Caco-2 (cell line): ENCODE measurements at regions not wholly inside any gene's neighbourhood (a gene's known extent, or its start where the extent isn't known, plus 50 kb on each side); places are given as distances from the start of the nearest gene placed in this dataset.
"Not testable (repeated sequence)": the region's sequence is repeated elsewhere in the genome, so short reads cannot be mapped to it uniquely, and the experiment has no call there.

Source experiments
- BruUV-seq: library from RNA; stranded (reverse); fragments of 400-500 nt; replicated peaks from 2 replicates; lab custom pipeline; 2021; lab: Mats Ljungman, UMichigan
- CTCF ChIA-PET: fragments of 300-600 bp; sonication (Branson Sonifier 250); formaldehyde crosslinking; loops from one replicate; lab custom pipeline; 2022; ENCODE audit warnings: antibody characterized with exemption; lab: Charles Lee
- POLR2A ChIA-PET: fragments of 300-600 bp; sonication (Branson Sonifier 250); formaldehyde crosslinking; loops from one replicate; lab custom pipeline; 2022; ENCODE audit warnings: antibody characterized with exemption; lab: Charles Lee
- DNase-seq, 2 experiments: peaks; one replicate each; pipeline versions ENCODE4 v3.0.0 to v3.0.0-alpha.2; 2020 to 2022
- H3K27me3 ChIP-seq: replicated peaks from 2 replicates; pipeline ENCODE4 v1.6.0; 2011; ENCODE audit warnings: low read length; ENCODE audit not compliant: control insufficient read depth, insufficient read depth
- H3K36me3 ChIP-seq: 2 replicates; pipeline ENCODE4 v1.5.1; 2011; ENCODE audit warnings: low read length; ENCODE audit not compliant: control insufficient read depth, insufficient read depth
- H3K4me1 ChIP-seq: fragments of 250-450 bp; sonication (Bioruptor Pico); 2 replicates; pipeline ENCODE4 v1.5.1; 2020; ENCODE audit warnings: mild to moderate bottlenecking
- H3K4me3 ChIP-seq: 2 replicates; pipeline ENCODE4 v1.5.1; 2011; ENCODE audit warnings: low read depth, mild to moderate bottlenecking, control low read depth, low read length
- H3K9me3 ChIP-seq: fragments of 250-450 bp; sonication (Bioruptor Pico); 2 replicates; pipeline ENCODE4 v1.5.1; 2020; ENCODE audit warnings: mild to moderate bottlenecking, moderate library complexity
- H3K27ac Mint-ChIP-seq: one replicate; pipeline ENCODE4 v1.8.0; 2022; ENCODE audit warnings: mixed read lengths; ENCODE audit not compliant: unreplicated experiment
- H3K27me3 Mint-ChIP-seq: one replicate; pipeline ENCODE4 v1.8.0; 2022; ENCODE audit warnings: mixed read lengths; ENCODE audit not compliant: insufficient read depth, unreplicated experiment
- H3K36me3 Mint-ChIP-seq: one replicate; pipeline ENCODE4 v1.8.0; 2022; ENCODE audit warnings: mild to moderate bottlenecking, mixed read lengths; ENCODE audit not compliant: insufficient read depth, unreplicated experiment
- H3K4me1 Mint-ChIP-seq: one replicate; pipeline ENCODE4 v1.8.0; 2022; ENCODE audit warnings: low read depth, mixed read lengths; ENCODE audit not compliant: unreplicated experiment
- H3K4me3 Mint-ChIP-seq: one replicate; pipeline ENCODE4 v1.8.0; 2022; ENCODE audit warnings: mild to moderate bottlenecking, moderate library complexity, mixed read lengths; ENCODE audit not compliant: unreplicated experiment
- H3K9me3 Mint-ChIP-seq: one replicate; pipeline ENCODE4 v1.8.0; 2022; ENCODE audit warnings: mixed read lengths; ENCODE audit not compliant: unreplicated experiment
- CTCF ChIP-seq, 2 experiments: fragments of 200-600 bp in 1 of 2; IDR thresholded peaks; 1 replicate in 1 of 2; 2 replicates in 1 of 2; pipeline versions ENCODE4 v1.5.1 to v1.8.0; 2011 to 2022; ENCODE audit warnings: antibody characterized with exemption in 1 of 2, control low read depth in 1 of 2, inconsistent platforms in 1 of 2, low read depth in 1 of 2, low read length in 1 of 2, mild to moderate bottlenecking in 1 of 2, moderate library complexity in 1 of 2; ENCODE audit not compliant: insufficient read depth in 1 of 2, severe bottlenecking in 1 of 2, unreplicated experiment in 1 of 2
- intact Hi-C: fragments of 100-400 bp; cut with micrococcal nuclease; formaldehyde crosslinking; loops from one replicate; pipeline ENCODE4 v1.10.0; 2022; ENCODE audit not compliant: unreplicated experiment

- no peaks in the 10 kb centered on the region for H3K9me3 ChIP-seq
Observed at GRCh38 chr1:192497214-192497794, 78.3 kb upstream of the RGS1 start.

GRCh38 chr1:192498092-192498491 is 77.5 kb upstream of the RGS1 start:
- BruUV-seq, intact Hi-C loops, H3K36me3 Mint-ChIP-seq, H3K36me3 ChIP-seq, H3K27me3 ChIP-seq, H3K4me3 Mint-ChIP-seq, H3K4me1 Mint-ChIP-seq, H3K9me3 Mint-ChIP-seq, H3K27ac Mint-ChIP-seq, CTCF ChIA-PET, H3K4me1 ChIP-seq, POLR2A ChIA-PET, H3K27me3 Mint-ChIP-seq, DNase-seq, H3K9me3 ChIP-seq, H3K4me3 ChIP-seq: not testable (repeated sequence)

More at GRCh38 chr1:192497214-192497794, 78.3 kb upstream of the RGS1 start:
- Histone ChIP-seq H3K36me3 (no peaks in the 10 kb centered on the region), H3K4me1 (no peaks in the 10 kb centered on the region), H3K4me3 (no peak overlapping the region), H3K27me3 (no peaks in the 10 kb centered on the region)
- no peaks in the 10 kb centered on the region for H3K9me3 Mint-ChIP-seq
- H3K27me3 Mint-ChIP-seq: no peaks in the 10 kb centered on the region
- ChIA-PET POLR2A (no interaction called here), CTCF (no interaction called here)
- H3K4me1 Mint-ChIP-seq: no peaks in the 10 kb centered on the region
- no TSS peak for BruUV-seq
- intact Hi-C loops: no loop called here
- TF ChIP-seq CTCF (IDR thresholded peaks at IDR 0.05; ENCODE audit: insufficient read depth in 1 of 2, low read depth in 1 of 2, low read length in 1 of 2, severe bottlenecking in 1 of 2, unreplicated experiment in 1 of 2): no peak
- H3K36me3 Mint-ChIP-seq: no peaks in the 10 kb centered on the region
- H3K27ac Mint-ChIP-seq: no peak overlapping the region
- no peak overlapping the region for H3K4me3 Mint-ChIP-seq
- DNase-seq: no peak

GRCh38 chr1:192499061-192499581 is 76.5 kb upstream of the RGS1 start:
- H3K9me3 ChIP-seq, H3K4me3 ChIP-seq, CTCF ChIA-PET, H3K4me1 ChIP-seq, intact Hi-C loops, BruUV-seq, H3K9me3 Mint-ChIP-seq, H3K4me1 Mint-ChIP-seq, POLR2A ChIA-PET, H3K27me3 ChIP-seq, H3K36me3 ChIP-seq, H3K36me3 Mint-ChIP-seq, H3K4me3 Mint-ChIP-seq, H3K27me3 Mint-ChIP-seq, DNase-seq, H3K27ac Mint-ChIP-seq: not testable (repeated sequence)

GRCh38 chr1:192500541-192500940 is 75.0 kb upstream of the RGS1 start:
- Mint-ChIP-seq H3K27ac (peak overlapping the region; percentile 89), H3K4me3 (peak overlapping the region; percentile 79)
- H3K36me3 ChIP-seq, intact Hi-C loops, H3K4me1 ChIP-seq, H3K4me1 Mint-ChIP-seq, H3K36me3 Mint-ChIP-seq, H3K9me3 Mint-ChIP-seq, H3K27me3 Mint-ChIP-seq, CTCF ChIA-PET, BruUV-seq, H3K27me3 ChIP-seq, H3K9me3 ChIP-seq: not testable (repeated sequence)
- H3K4me3 ChIP-seq: peak overlapping the region; percentile 10
- peak; percentile 45 to 62 for DNase-seq
- POLR2A ChIA-PET: interaction anchor here (0.6 kb wide), 1 partner anchor 1275 kb away, joined by 3 read pairs; no protein-coding TSS in a partner anchor
